CD1c-positive myeloid dendritic cell (primary cell): ENCODE measurements at regions not wholly inside any gene's neighbourhood (a gene's known extent, or its start where the extent isn't known, plus 50 kb on each side); places are given as distances from the start of the nearest gene placed in this dataset.

ENCODE experiments used
- DNase-seq: peaks from one replicate; pipeline ENCODE4 v3.0.0-alpha.2; 2016; ENCODE audit errors: extremely low spot score

DNA sequence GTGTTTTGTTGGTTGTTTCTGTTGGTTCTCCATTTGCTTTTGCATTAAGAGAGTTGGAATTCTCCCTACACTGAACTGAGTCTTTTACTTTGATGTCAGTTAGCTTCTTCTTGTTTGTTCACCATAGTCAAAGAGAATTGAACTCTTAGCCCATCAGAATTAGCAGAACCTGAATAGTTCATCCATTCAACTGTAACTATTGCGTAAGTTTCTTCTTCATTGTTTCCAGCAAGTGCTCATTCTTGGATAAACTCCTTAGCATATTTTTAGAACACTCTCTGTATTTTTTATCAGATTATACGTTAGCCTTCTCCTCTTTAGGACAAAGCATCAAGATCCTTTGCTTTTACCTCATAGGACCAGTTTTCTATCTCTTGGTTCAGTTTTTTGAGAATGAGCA lies 128.4 kb upstream of the RAB11FIP2 start:
- DNase-seq, result no peak

DNA sequence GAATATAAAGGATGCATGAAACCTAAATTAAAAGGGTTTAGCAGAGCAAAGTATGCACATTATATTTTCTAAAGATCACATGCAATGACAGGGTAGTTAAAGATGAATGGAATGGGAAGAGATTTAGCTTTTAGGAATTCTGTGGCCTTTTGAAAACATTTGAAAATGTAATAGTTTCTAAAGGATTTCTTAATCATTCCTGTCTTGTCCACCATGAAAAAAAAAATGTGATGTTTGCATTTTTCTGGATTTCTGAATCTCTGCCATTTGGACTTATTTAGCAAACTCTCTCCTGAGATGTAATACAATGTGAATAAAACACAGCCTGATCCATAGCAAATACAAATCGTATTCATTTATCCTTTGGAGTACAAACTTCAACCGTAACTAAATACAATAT lies 126.6 kb upstream of the RAB11FIP2 start:
- no peak for DNase-seq

DNA sequence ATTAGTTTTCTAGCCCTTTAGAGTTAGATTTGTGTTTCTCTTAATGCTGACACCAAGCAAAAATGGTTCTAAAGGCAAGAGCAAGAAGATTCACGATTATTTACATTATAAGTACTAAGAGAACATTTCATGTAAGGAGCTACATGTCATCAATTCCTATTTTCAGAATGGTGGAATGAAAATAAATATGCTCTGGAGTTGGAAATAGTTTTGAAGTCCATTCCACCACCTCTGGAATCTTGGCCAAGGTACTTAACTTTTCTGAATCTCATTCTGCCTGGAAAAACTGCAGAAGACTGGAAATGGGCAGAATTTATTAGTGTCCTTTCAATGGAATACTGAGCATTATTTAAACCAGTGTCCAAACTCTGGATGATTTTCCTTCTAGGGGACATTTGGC lies 125.1 kb upstream of the RAB11FIP2 start:
- DNase-seq, result no peak

DNA sequence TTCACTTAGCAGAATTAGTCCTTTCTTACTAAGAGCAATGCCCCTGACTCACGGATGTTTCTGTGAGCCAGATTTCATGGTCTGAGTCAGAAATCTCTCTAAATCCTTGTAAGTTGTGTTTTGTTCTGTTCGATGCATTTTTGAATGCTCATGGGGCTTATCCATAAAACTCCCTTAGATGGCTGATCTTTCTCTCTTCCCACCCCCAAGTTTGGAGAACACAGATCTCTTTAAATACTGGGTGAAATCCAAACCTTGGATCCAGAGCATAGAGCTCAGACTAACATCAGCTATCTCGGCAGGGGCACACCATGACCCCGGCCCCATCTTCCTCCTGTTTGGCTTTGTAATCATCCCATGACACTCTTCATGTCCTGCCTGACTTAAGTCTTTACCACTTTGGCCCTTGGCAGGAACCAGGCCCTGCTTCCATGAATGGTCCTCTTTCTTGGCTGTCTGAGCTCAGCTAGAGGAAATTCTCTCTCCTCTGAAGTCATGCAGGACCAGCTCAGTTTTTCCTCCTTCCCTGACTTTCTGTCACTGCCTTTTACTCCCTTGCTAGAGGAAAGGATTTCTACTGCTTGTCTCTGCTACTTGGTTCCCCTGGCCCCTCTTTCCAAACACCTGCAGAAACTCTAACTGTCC lies 120.4 kb upstream of the RAB11FIP2 start:
- no peak for DNase-seq

DNA sequence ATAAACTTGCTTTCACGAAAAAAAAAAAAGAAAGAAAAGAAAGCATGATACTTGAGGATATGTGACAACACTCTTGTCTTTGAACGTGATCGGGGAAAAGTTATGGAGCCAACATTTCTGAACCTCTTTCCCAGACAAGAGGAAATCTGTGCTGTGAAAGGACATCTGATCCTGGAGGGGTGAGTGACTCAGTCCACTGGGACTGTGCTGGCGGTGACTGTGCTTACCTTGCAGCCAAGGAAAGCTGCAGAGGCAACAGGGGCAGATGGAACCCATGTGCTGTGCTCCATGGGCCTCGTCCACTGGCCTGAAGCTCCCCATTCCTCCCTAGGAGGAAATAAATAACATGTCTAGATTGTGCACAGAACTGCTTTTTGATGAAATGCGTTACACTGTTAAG lies 116.5 kb upstream of the RAB11FIP2 start:
- DNase-seq, result no peak

DNA sequence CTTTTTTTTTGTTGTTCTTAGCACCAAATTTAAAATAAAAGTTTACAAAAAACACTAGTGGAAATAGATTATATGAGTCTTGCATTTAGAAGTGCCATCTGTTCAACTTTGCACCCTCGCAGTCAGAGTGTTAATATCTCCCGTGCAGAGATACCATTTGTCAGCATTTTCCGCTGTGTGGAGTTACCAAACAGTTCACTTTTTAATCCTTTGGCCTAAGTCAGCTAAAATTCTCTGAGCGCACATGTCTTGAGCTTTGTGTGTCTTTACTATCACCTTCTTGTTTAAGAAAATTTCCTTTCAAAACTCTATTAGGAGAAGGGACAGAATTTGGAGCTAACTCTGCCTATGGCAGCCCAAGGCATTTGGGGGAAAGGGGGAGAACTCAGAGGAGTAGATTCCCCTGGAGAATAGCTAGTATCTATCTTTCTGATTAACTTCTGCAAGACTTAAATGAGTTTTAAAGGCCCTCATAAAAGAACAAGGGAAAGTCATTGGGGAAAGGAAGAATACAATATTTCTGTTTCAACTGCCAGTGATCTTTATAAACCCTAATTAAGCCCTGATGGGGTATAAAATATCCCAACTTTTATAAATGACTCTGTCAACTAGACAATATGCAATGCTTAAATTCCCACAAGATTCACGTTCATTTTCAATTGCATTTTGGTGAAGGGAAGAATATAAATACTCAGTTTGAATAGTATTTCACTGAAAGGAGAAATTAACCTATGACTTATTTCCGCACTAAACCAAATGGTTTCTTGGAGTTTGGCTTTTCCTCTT lies 114.9 kb upstream of the RAB11FIP2 start:
- DNase-seq, result no peak

DNA sequence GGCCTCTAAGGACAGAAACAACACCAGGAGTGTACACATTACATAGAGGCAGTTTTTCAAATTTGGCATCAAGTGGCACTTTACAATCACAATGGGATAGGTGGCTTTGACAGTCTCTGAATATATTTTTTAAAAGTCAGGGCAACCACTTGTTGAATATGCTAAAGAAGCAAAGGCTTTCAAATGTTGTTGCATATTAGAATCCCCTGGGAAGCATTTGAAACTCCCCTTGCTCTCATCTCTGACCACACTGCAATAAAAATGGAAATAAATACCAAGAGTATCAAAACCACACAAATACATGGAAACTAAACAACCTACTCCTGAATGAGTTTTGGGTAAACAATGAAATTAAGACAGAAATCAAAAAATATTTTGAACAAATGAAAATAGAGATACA lies 106.5 kb upstream of the RAB11FIP2 start:
- no peak for DNase-seq

DNA sequence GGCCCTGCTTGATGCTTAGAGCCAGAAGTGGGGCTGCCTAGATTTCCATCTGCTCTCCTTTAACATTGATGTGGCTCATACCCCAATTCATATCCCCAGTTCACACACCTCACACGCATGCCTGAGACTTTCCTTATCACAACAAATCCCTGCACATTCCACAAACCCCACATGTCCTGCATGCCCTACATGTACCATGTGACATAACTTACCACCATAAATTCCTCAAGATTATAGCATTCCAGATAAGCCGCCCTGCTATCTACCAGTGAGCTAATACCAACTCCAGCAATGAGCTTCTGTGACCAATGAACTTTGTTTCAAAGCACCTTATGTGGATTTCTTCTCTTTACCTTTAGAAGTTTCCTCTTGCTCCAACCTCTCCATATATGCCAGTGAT lies 104.7 kb upstream of the RAB11FIP2 start:
- no peak for DNase-seq

DNA sequence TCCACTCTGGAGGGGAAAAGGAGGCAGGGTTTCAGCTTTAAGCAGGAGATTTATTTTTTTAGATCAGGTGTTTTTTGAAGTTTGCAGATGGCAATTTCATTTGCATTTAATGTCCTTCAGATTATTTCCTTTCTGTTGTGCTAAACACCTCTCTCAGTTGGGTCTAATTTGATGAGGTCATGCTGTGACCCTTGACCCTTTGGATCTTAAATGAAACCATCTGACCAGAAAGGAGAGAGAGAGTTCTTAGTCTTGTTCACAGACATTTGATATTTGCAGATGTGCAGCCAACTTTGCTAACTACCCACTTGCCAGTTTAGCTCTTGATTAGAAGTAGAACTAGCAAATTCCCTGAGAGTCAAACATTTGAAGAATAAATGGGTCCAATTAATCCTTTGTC lies 101.5 kb upstream of the RAB11FIP2 start:
- DNase-seq, result no peak

DNA sequence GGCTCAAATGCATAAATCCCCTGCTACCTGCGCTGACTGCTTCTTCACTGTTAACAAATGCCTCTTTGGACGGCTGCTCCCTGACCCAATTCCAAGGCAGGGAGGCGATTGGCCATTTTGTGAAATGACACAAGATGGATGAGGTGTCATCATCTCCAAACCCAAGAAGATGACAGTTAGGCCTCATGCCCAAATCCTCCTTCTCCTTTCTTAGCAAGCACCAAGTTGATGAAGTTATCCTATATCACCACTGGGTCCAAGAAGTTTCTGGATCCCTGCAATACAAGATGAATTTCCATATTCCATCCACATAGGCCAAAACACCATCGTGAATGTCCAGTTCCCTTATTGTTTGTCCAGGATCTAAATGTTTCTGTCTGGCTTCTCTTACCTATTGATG lies 98.5 kb upstream of the RAB11FIP2 start:
- no peak for DNase-seq

DNA sequence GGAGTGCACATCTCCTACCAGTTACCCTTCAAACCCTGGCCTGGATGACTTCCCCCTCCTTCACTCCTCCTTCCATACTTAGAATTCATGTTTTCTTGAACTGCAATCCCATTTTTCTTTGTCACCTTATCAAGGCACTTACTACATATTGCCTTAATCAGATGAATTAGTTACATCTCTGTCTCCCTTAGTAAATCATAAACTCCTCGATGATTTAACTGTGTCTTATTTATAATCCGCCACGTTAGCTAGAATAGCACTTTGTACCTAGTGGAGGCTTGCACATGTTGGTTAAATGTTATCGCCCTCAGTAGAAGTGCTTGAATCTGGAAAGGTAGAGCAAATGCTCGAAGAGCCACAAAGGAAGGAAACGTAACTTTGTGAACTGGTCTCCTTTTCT lies 94.7 kb upstream of the RAB11FIP2 start:
- no peak for DNase-seq

DNA sequence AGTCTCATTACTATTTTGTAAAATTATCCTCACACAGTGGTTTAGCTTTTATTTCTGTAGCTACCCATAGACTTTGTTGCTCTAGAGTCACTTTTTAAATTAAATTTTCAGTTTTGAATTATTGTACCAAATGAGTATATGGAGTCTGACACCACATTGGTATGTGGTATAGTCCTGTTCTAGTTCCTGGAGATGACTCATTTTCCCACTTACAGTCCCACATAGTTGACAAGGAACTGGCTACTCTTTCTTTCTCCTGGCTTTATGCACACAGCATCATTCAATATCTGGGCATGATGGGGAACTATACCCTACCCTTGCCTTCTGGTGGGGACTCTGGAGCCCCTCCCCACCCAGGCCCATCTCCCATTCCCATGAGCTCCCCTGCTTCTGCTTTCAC lies 92.6 kb upstream of the RAB11FIP2 start:
- no peak for DNase-seq

DNA sequence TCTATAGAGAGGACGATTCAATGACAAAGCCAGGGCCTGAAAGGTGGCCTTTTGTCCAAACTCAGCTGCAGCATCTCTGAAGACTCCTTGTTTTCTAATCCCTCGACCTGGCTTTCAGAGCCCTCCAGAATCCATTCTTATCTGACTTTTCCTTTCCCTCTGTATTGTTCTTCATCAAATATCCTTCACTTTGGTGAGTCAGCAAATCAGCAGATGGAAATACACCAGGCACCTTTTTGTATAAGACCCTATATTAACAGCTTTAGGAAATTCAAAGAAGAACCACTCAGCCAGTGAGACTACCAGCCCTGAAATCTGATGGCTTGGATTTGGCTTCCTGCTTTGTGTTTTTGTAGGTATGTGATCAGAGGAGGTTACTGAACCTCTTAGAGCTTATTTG lies 81.9 kb upstream of the RAB11FIP2 start:
- DNase-seq, result no peak

DNA sequence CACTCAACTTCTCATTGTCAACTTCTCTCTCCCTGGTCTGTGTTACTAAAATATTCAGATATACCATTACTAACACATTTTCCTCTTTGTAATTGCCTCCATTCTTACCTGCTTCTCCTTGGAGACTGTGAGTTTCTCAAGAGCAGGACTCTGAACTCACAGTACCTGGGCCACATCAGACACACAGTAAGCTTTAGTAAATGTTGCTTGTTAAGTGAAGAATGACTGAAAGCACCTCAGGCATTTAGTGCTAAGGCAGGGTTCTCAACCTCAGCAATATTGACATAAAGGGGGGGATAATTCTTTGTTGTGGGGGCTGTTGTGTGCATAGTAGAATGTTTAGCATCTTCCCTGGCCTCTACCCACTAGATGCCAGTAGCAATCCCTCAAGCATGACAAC lies 72.0 kb upstream of the RAB11FIP2 start:
- DNase-seq, result no peak

DNA sequence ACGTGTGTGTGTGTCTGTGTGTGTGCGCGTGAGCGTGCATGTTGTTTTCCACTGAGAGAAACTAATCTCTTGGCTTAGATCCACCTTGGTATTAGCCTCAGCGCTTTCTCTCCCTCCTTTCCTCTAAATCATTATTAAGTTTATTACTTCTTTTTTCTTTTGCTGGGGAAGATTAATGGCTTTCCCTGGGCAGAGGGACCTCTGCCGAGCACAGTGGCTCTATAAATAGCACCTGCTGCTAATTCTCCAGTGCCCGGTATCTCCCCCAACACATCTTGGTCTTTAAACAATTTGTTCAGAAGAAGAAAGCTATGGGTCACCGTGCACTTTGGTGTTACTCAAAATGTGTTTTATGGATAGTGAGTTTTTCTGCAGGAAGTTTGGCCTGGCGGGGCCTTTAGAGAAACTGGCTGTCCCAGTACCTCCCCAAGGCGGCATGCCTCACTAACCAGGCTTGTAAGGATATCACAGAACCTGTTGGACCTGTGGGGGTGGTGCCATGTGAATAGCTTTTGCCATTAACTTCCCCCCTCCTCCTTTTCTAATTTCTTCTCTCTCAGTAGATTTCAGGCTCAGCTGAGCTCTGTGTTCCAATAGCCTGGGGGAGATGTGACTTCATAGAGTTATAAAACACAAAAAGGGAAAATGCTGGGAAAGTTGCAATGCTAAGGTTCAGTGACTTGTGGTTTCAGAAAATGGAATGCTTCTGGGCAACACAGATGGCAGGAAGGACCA lies 70.1 kb upstream of the RAB11FIP2 start:
- no peak for DNase-seq

DNA sequence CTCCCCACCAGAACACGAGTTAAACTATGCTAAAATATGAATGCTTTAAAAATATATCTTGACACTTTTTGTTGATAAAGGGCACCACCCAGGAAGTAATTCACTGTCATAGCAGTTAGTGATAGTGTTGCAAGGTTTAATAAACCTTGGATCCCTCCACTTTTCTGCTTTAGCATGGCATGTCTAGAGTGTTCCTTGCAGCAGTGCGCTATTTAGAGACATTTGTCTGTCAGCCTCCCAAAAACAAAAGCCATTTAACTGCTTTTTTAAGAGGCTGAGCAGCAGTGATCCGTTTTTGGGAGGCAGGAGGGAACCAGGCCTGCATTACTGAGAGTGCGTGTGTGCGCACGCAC lies 69.6 kb upstream of the RAB11FIP2 start:
- DNase-seq, result no peak

DNA sequence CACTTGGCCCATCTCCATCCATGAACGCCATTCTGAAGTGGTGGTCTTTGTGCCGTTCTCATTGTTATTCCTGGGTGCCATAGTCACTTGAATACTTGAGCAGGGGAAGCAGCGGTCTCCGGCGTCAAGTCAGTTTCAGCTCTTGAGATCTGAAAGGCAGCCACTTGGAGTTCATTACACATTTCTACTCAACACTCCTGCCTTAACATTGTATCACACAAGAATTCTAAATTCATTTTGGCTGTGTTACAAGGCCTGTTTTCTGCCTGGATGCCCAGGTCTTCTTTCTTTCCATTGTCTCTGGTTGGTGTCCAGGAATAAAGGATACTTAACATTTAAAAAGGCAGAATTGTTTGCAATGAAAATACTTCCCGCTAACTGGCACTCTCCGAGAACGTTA lies 69.0 kb upstream of the RAB11FIP2 start:
- DNase-seq, result no peak

DNA sequence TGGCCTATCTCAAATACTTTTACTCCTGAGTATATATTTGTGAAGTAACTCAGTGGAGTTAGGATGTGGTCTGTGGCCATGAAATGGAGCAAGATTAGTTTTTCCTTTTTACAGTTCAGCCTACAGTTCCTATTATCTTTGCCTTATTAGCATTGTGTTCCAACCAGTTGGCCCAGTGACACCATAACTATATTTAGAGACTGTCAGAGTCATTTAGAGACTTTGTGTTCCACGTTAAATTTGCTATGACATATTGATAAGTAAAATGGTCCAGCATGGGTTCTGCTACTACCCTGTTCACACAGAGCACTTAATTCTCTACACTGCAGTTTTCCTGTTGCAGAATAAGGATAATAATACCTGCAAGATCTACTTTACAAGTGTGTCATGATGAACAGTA lies 68.3 kb upstream of the RAB11FIP2 start:
- DNase-seq, result no peak

DNA sequence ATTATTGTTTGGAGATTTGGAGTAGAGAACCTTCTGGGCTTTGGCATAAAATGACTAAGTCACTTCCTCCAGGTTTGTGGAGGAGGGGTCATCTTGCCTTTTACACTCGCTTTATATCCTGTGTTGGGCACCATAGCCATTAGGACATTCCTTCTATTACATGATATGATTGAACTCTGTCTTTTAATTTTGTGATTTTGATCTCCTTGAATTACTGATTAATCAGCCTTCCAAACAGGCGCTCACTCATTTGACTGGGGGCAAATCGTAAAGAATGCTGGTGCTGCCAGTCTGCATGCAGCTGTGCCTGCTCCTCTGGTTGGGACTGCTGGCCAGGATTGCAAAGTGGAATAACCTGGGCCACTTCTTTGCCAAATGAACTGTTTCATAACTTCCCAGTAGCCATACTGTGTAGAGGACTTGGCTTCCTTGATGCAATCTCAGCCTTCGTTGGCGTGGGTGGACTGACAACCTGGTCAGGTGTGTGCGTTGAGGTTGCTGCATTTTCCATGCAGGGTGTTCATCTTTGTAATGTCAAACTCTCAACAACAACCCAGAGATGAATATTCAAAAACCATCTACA lies 65.9 kb upstream of the RAB11FIP2 start:
- no peak for DNase-seq

DNA sequence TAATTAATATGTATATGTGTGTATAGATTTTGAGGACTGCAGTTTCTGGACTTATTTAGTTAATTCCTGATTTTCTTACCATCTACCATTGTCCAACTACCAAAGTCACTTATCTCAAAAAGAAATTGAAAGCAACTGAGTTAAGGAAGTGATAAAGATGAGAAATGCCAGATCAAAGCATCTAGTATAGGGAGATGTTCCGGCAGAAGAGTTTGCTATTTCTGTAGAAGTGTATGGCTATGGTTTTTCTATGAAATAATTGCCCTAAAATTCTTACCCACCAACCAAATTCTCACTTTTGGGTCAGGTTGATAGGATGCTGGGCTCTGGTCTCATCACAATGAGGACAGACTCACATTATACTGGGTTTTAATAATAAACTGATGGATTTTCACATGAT lies 64.0 kb upstream of the RAB11FIP2 start:
- no peak for DNase-seq

DNA sequence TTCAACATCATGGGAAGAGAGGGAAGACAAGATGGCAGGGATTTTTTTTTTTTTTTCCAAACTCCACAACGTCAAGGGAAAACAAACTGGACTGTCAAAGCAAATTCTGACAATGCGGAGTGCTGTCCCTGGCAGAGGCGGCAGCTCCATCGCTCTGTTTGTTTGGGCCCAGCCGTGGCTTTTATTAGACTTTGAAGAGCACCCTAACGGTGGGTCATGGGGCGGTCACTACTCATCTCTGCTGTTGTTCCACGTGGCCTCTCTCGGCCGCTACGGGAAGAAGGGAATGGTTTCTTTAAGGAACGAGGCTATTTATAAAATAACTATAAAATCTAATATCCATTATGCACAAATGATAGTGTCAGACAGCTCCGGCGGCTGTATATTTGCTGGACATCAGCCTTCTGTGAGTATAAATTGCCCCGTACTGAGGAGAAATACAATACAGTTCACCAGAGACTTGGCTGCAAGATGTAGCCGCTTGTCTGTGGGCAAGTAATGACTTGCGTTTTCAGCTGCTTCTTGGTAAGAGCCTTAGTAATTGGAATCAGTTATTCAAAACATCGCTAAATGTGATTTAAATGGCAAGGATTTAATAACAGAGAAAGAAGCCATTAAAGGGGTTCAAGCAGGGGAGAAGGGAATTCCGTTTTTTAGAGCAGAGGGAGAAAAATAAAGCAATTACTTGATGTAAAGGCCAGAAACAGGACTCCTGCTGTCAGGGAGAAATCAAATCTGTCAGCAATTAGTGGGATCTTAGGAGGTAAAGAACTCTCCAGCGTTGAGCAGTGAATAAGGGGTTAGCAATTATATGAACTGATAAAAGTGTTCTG lies 61.7 kb upstream of the RAB11FIP2 start:
- DNase-seq, result no peak

DNA sequence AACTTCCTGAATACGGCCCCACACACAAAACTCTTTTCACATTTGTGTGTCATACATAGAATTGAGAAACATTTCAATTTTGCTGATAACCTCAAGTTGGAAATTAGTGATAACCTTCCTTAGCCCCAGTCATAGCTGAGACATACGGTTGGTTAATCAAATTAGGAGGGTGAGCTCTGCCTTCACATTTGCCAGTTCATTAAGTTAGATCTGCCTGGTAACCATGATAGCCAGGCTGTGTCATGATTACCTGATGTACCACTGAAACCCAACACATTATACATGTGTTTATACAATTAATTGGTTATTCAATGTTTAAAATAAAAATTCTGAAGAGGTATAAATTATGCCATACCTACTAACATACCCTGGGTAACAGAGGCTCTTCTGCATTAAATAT lies 60.8 kb upstream of the RAB11FIP2 start:
- no peak for DNase-seq
